ENCODE measurements at regions not wholly inside any gene's neighbourhood (a gene's known extent, or its start where the extent isn't known, plus 50 kb on each side); places are given as distances from the start of the nearest gene placed in this dataset.

DNA sequence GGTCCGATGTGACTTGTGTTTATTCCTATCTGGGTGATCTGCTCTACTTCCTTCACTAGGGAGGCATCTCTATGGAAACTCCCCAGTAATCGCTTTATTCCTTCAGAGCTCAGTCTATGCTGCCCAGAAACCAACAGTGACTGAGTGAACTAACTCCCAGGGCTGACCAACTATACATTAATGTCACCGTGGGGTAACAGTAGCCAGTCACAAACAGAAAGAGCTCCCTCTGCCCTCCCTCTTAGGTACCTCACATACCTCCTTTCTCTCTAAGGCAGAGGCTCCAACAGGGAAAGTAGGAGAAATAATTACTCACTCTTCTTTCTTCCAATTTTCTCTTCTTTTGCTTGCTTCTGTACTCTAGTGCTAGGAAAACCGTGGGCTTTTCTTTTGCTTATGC lies 855.0 kb downstream of the REEP3 start:
- WGBS, 2 donors: 55 to 62% methylated on average over 4 of the region's 4 CpGs
- Histone ChIP-seq H3K4me1 (no peaks in the 10 kb centered on the region), H3K27ac (no peak overlapping the region), H3K36me3 (no peaks in the 10 kb centered on the region), H3K27me3 (no peaks in the 10 kb centered on the region), H3K9me3 (no peaks in the 10 kb centered on the region), H3K4me3 (no peak overlapping the region)
- no peak for TF ChIP-seq EP300 (IDR thresholded peaks at IDR 0.05)
- no peak for DNase-seq
- intact Hi-C loops (cut with DNase I): no loop called here

DNA sequence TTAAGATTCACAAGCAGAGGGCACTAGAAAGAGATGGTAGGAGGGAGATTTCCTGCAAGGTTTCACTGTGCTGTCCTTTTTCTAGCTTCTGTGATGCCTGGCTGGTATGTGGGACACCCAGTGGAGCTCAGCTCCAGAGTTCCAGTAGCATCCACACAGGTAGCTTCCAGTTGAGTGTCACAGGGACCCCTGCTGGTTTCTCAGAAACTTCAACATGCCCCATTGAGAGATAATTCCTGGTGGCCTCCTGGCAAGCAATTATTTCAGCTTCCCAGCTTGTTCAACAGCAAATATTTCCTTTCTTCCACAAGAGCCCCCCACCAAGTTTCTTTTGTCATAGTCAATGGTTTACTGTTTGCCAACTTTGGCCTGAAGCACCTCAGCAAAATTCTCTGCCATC lies 858.7 kb downstream of the REEP3 start:
- Histone ChIP-seq H3K36me3 (no peaks in the 10 kb centered on the region), H3K9me3 (no peaks in the 10 kb centered on the region), H3K4me1 (no peaks in the 10 kb centered on the region), H3K4me3 (no peak overlapping the region), H3K27me3 (no peaks in the 10 kb centered on the region), H3K27ac (no peak overlapping the region)
- intact Hi-C loops (cut with DNase I): no loop called here
- DNase-seq: no peak
- TF ChIP-seq EP300 (IDR thresholded peaks at IDR 0.05): no peak
- TF ChIP-seq, protein P1, sequence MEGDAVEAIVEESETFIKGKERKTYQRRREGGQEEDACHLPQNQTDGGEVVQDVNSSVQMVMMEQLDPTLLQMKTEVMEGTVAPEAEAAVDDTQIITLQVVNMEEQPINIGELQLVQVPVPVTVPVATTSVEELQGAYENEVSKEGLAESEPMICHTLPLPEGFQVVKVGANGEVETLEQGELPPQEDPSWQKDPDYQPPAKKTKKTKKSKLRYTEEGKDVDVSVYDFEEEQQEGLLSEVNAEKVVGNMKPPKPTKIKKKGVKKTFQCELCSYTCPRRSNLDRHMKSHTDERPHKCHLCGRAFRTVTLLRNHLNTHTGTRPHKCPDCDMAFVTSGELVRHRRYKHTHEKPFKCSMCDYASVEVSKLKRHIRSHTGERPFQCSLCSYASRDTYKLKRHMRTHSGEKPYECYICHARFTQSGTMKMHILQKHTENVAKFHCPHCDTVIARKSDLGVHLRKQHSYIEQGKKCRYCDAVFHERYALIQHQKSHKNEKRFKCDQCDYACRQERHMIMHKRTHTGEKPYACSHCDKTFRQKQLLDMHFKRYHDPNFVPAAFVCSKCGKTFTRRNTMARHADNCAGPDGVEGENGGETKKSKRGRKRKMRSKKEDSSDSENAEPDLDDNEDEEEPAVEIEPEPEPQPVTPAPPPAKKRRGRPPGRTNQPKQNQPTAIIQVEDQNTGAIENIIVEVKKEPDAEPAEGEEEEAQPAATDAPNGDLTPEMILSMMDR (IDR thresholded peaks at IDR 0.05): no peak
- no peak for TF ChIP-seq POLR2AphosphoS5 (IDR thresholded peaks at IDR 0.05)
- no peak for TF ChIP-seq POLR2A (IDR thresholded peaks at IDR 0.05)

DNA sequence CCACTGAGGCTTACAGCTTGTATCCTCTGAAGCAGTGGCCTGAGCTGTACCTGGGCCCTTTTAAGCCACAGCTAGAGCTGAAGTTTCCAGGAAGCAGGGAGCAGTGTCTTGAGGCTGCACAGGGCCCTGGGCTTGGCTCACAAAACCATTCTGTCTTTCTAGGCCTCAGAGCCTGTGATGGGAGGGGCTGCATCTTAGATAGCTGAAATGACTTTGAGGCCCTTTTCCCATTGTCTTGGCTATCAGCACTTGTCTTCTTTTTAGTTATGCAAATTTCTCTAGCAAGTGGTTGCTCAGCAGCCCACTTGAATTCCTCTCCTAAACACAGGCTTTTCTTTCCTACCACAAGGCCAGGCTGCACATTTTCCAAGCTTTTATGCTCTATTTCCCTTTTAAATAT lies 864.2 kb downstream of the REEP3 start:
- Histone ChIP-seq H3K27me3 (no peaks in the 10 kb centered on the region), H3K36me3 (no peaks in the 10 kb centered on the region), H3K4me3 (no peak overlapping the region), H3K27ac (no peak overlapping the region), H3K4me1 (no peaks in the 10 kb centered on the region), H3K9me3 (peaks cover 0 to 3% (median under 1%) of the 10 kb centered on the region in 4 donors)
- TF ChIP-seq POLR2A (IDR thresholded peaks at IDR 0.05): no peak
- no peak for TF ChIP-seq EP300 (IDR thresholded peaks at IDR 0.05)
- TF ChIP-seq, protein P1 (IDR thresholded peaks at IDR 0.05): no peak
- DNase-seq: no peak
- intact Hi-C loops (cut with DNase I): no loop called here

DNA sequence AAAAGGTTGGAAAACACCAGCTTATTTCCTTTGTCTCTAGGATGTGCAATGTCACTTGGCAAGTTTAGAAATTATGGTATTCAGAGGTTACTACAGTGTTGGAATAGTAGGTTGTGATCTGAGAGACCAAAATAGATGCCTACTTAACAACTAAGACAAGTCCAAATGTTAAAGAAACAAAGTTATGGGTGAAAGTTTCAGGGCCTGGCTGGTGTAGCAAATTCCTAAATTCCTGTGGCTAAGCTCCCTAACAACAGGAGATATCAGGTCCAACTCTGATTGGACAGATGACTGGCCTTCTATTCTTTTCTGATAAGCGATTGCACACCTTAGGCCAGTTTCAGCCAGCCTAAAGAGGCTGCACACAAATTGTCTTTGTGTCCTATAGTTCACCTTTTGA lies 873.5 kb downstream of the REEP3 start:
- Histone ChIP-seq H3K9me3 (no peaks in the 10 kb centered on the region), H3K27me3 (no peaks in the 10 kb centered on the region), H3K27ac (no peak overlapping the region), H3K36me3 (no peaks in the 10 kb centered on the region), H3K4me3 (no peak overlapping the region), H3K4me1 (peaks cover 0 to 19% (median 3%) of the 10 kb centered on the region in 4 donors)
- no peak for TF ChIP-seq POLR2AphosphoS5 (IDR thresholded peaks at IDR 0.05)
- TF ChIP-seq EP300 (IDR thresholded peaks at IDR 0.05): no peak
- TF ChIP-seq POLR2A (IDR thresholded peaks at IDR 0.05): no peak
- 89% methylated on average over 1 of the region's 1 CpG for WGBS, 2 donors
- intact Hi-C loops (cut with DNase I): no loop called here
- DNase-seq: no peak

DNA sequence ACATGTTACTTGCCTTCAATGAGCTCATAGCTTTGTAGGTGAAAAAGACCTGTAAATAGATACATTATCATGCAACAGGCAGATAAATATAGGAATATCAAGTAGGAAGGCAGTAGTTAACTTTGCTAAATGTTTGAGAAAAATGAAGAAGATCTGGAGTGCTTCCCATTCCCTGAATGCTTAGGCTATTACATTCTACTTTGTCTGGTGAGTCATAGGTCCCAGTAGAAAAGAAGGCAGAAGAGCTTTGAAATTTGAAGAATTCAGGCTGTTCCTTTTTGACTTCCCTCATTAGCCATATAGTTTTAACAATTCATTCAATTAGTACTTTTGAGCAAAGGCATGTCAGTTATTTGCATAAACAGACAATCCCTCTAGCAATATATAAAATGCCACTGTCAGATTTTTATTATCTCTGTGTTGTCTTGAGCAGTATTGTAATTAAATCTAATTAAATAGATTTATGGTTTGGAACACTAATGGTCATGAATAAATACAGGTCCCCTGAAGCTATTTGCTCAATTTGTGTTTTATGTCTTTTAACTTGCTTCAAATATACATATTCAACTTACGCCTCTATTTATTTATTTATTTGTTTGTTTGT lies 875.0 kb downstream of the REEP3 start:
- Histone ChIP-seq H3K9me3 (no peaks in the 10 kb centered on the region), H3K4me3 (no peak overlapping the region), H3K36me3 (no peaks in the 10 kb centered on the region), H3K27ac (no peak overlapping the region), H3K4me1 (peaks cover 0 to 19% (median 3%) of the 10 kb centered on the region in 4 donors), H3K27me3 (no peaks in the 10 kb centered on the region)
- WGBS, 2 donors: 78 to 80% methylated on average over 1 of the region's 1 CpG
- no peak for DNase-seq
- intact Hi-C loops (cut with DNase I): no loop called here
- TF ChIP-seq, protein P1 (IDR thresholded peaks at IDR 0.05): no peak
- TF ChIP-seq POLR2AphosphoS5 (IDR thresholded peaks at IDR 0.05) (no peak), POLR2A (IDR thresholded peaks at IDR 0.05) (no peak), EP300 (IDR thresholded peaks at IDR 0.05) (no peak)

DNA sequence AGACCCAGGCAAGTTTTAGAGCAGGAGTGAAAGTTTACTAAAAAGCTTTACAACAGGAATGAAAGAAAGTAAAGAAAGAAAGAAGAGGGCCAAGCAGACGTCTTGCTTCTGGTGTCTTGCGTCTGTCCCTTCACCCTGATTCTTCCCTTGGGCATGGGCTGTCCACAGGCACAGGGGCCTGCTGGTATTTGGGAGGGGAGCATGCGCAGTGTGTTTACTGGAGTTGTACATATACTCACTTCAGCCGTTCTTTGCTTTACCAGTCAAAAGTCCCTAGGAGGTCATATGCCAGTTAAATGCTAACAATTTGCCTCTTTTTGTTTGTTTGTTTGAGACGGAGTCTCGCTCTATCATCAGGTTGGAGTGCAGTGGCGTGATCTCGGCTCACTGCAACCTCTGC lies 875.9 kb downstream of the REEP3 start:
- no peak overlapping the region for H3K4me3 ChIP-seq
- TF ChIP-seq POLR2A (IDR thresholded peaks at IDR 0.05) (no peak), POLR2AphosphoS5 (IDR thresholded peaks at IDR 0.05) (no peak), EP300 (IDR thresholded peaks at IDR 0.05) (no peak)
- TF ChIP-seq, protein P1 (IDR thresholded peaks at IDR 0.05): no peak
- H3K27ac ChIP-seq: no peak overlapping the region
- H3K9me3 ChIP-seq: no peaks in the 10 kb centered on the region
- WGBS, 2 donors: 92 to 94% methylated on average over 8 of the region's 8 CpGs
- no peaks in the 10 kb centered on the region for H3K36me3 ChIP-seq
- intact Hi-C loops (cut with DNase I): no loop called here
- no peaks in the 10 kb centered on the region for H3K27me3 ChIP-seq
- peaks cover 0 to 19% (median 3%) of the 10 kb centered on the region in 4 donors for H3K4me1 ChIP-seq
- DNase-seq: no peak
